BJ (cell line): ENCODE measurements at regions not wholly inside any gene's neighbourhood (a gene's known extent, or its start where the extent isn't known, plus 50 kb on each side); places are given as distances from the start of the nearest gene placed in this dataset.

Experiments used
- CTCF ChIA-PET: fragments of 350-600 bp; formaldehyde crosslinking; extraction: SDS; loops from one replicate; lab custom pipeline; 2021; ENCODE audit warnings: antibody characterized with exemption, inconsistent platforms; lab: Yijun Ruan, JAX
- POLR2A ChIA-PET: fragments of 300-600 bp; sonication (Branson Sonifier 250); formaldehyde crosslinking; extraction: SDS; loops from one replicate; lab custom pipeline; 2021; ENCODE audit warnings: antibody characterized with exemption; lab: Charles Lee
- DNase-seq: peaks from one replicate; pipeline ENCODE4 v3.0.0-alpha.2; 2011; ENCODE audit warnings: low read depth
- H3K27me3 ChIP-seq: 2 replicates; pipeline ENCODE4 v1.6.0; 2011; ENCODE audit warnings: low read length; ENCODE audit not compliant: control insufficient read depth, insufficient read depth
- H3K36me3 ChIP-seq: 2 replicates; pipeline ENCODE4 v1.5.1; 2011; ENCODE audit warnings: low read length; ENCODE audit not compliant: control insufficient read depth, insufficient read depth
- H3K4me3 ChIP-seq: 2 replicates; pipeline ENCODE4 v1.5.1; 2011; ENCODE audit warnings: low read depth, mild to moderate bottlenecking, control low read depth, low read length
- CTCF ChIP-seq: IDR thresholded peaks from 2 replicates; pipeline ENCODE4 v1.5.1; 2011; ENCODE audit warnings: low read depth, mild to moderate bottlenecking, control low read depth, inconsistent platforms, low read length, moderate library complexity; ENCODE audit not compliant: insufficient read depth

- no peak for DNase-seq
- Histone ChIP-seq H3K27me3 (no peaks in the 10 kb centered on the region), H3K36me3 (no peaks in the 10 kb centered on the region), H3K4me3 (no peak overlapping the region)
- POLR2A ChIA-PET: no interaction called here
- CTCF ChIA-PET: interaction anchor here (0.7 to 0.8 kb wide), 2 partner anchors 102 to 1509 kb away, joined by 3 read pairs; no protein-coding TSS in a partner anchor
- TF ChIP-seq CTCF: no peak
Observed at GRCh38 chr15:35686347-35686746, 140.4 kb upstream of the DPH6 start.

- H3K36me3 ChIP-seq: no peaks in the 10 kb centered on the region
- no peak for DNase-seq
- no peak for TF ChIP-seq CTCF
- H3K27me3 ChIP-seq: no peaks in the 10 kb centered on the region
- POLR2A ChIA-PET: no interaction called here
- H3K4me3 ChIP-seq: no peak overlapping the region
- CTCF ChIA-PET: no interaction called here
Observed at GRCh38 chr15:35689266-35689665, 143.3 kb upstream of the DPH6 start.

- CTCF ChIA-PET: no interaction called here
- POLR2A ChIA-PET: no interaction called here
- Histone ChIP-seq H3K36me3 (no peaks in the 10 kb centered on the region), H3K4me3 (no peak overlapping the region), H3K27me3 (no peaks in the 10 kb centered on the region)
- no peak for DNase-seq
- TF ChIP-seq CTCF: no peak
Observed at GRCh38 chr15:35690089-35690488, 144.1 kb upstream of the DPH6 start.

GRCh38 chr15:35690698-35691116, 144.7 kb upstream of the DPH6 start:
- POLR2A ChIA-PET: no interaction called here
- H3K36me3 ChIP-seq: no peaks in the 10 kb centered on the region
- no peak overlapping the region for H3K4me3 ChIP-seq
- TF ChIP-seq CTCF: no peak
- CTCF ChIA-PET: no interaction called here
- DNase-seq: no peak
- no peaks in the 10 kb centered on the region for H3K27me3 ChIP-seq

DNA sequence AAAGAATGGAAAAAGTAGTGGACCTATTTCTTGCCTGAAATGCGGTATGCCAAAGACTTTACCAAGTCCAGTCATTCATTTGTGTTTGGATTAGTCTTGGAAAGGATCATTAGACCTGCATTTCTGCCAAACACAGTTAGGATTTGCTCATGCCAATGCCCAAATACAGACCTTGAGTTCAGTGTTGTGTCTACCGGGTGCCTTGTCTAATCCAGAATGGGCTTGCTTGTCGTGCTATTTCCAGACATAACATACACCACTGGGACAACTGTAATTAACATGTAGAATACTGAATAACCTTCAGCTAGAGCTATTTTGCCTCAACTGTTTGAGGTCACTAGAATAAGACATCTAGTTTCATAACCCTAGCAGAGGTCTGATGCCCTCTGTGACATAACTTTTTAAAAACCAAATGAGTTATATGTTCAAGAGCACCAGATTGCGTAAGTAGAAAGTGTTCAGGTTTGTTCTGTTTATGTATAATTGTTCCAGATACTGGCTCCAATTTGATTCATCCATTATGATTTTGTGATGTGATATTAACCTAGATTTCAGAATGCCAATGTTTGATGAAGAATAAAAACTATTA, 145.3 kb upstream of the DPH6 start:
- no peaks in the 10 kb centered on the region for H3K36me3 ChIP-seq
- TF ChIP-seq CTCF: no peak
- no peak overlapping the region for H3K4me3 ChIP-seq
- no peak for DNase-seq
- ChIA-PET POLR2A (no interaction called here), CTCF (no interaction called here)
- no peaks in the 10 kb centered on the region for H3K27me3 ChIP-seq
